ENCODE measurements at regions not wholly inside any gene's neighbourhood (a gene's known extent, or its start where the extent isn't known, plus 50 kb on each side); places are given as distances from the start of the nearest gene placed in this dataset.

DNA sequence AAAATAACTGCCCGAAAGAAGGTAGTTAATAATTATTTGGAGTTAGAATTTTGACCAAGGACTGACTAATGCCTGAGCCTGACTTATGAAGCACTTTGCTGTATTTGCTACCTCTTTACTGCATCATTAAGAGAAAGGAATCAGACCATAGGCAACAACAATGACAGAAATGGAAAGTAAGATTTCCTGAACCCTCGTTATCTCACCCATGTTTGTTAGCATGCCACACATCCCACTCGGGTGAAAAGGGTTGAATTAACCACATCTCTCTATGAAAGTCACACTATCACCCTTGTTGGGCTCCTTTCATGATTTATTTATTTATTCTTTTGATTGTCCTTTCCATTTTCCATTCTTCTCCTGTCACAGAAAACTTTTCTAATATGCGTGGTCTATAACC, 59.6 kb downstream of the OLIG3 start:
- no peak for TF ChIP-seq ZNF223 (tag by site-specific recombination; IDR thresholded peaks at IDR 0.05)
- no peak for TF ChIP-seq SP2 (tag by site-specific recombination; IDR thresholded peaks at IDR 0.05)
- TF ChIP-seq ZNF792 (tag by site-specific recombination; IDR thresholded peaks at IDR 0.05), result no peak
- no peak for TF ChIP-seq SP3 (tag by site-specific recombination; IDR thresholded peaks at IDR 0.05)
- TF ChIP-seq, protein P1, sequence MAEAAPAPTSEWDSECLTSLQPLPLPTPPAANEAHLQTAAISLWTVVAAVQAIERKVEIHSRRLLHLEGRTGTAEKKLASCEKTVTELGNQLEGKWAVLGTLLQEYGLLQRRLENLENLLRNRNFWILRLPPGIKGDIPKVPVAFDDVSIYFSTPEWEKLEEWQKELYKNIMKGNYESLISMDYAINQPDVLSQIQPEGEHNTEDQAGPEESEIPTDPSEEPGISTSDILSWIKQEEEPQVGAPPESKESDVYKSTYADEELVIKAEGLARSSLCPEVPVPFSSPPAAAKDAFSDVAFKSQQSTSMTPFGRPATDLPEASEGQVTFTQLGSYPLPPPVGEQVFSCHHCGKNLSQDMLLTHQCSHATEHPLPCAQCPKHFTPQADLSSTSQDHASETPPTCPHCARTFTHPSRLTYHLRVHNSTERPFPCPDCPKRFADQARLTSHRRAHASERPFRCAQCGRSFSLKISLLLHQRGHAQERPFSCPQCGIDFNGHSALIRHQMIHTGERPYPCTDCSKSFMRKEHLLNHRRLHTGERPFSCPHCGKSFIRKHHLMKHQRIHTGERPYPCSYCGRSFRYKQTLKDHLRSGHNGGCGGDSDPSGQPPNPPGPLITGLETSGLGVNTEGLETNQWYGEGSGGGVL (tag by site-specific recombination; IDR thresholded peaks at IDR 0.05), result no peak
- no peak for TF ChIP-seq BCL11B (tag by site-specific recombination; IDR thresholded peaks at IDR 0.05; ENCODE audit: low read depth)
- TF ChIP-seq, protein P2, sequence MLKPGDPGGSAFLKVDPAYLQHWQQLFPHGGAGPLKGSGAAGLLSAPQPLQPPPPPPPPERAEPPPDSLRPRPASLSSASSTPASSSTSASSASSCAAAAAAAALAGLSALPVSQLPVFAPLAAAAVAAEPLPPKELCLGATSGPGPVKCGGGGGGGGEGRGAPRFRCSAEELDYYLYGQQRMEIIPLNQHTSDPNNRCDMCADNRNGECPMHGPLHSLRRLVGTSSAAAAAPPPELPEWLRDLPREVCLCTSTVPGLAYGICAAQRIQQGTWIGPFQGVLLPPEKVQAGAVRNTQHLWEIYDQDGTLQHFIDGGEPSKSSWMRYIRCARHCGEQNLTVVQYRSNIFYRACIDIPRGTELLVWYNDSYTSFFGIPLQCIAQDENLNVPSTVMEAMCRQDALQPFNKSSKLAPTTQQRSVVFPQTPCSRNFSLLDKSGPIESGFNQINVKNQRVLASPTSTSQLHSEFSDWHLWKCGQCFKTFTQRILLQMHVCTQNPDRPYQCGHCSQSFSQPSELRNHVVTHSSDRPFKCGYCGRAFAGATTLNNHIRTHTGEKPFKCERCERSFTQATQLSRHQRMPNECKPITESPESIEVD (tag by site-specific recombination; IDR thresholded peaks at IDR 0.05), result no peak
- no peak for TF ChIP-seq ZNF146 (tag by site-specific recombination; IDR thresholded peaks at IDR 0.05)
- no peak for TF ChIP-seq REPIN1 (tag by site-specific recombination; IDR thresholded peaks at IDR 0.05; ENCODE audit: low read depth)
- TF ChIP-seq ZXDB (tag by site-specific recombination; IDR thresholded peaks at IDR 0.05), result no peak
- TF ChIP-seq ZNF529 (tag by site-specific recombination; IDR thresholded peaks at IDR 0.05; ENCODE audit: insufficient replicate concordance), result no peak
- TF ChIP-seq ZEB2 (tag by site-specific recombination; IDR thresholded peaks at IDR 0.05), result no peak
- no peaks in the 10 kb centered on the region for H3K4me1 ChIP-seq (ENCODE audit: control insufficient read depth, insufficient read depth, low read length)
- ChIA-PET CTCF (interaction anchor here (0.6 kb wide), 1 partner anchor 39 kb away, joined by 3 read pairs; no protein-coding TSS in a partner anchor), POLR2A (no interaction called here)
- no peak overlapping the region for H3K27ac ChIP-seq (ENCODE audit: extremely low read depth, low read depth, low read length)
- no peaks in the 10 kb centered on the region for H3K9me3 ChIP-seq (ENCODE audit: control insufficient read depth, insufficient read depth, low read depth, low read length)
- no peaks in the 10 kb centered on the region for H3K36me3 ChIP-seq (ENCODE audit: control insufficient read depth in 2 of 2, insufficient read depth in 1 of 2, low read length in 2 of 2)
- H3K4me3 ChIP-seq (ENCODE audit: low read depth, low read length), result no peak overlapping the region

DNA sequence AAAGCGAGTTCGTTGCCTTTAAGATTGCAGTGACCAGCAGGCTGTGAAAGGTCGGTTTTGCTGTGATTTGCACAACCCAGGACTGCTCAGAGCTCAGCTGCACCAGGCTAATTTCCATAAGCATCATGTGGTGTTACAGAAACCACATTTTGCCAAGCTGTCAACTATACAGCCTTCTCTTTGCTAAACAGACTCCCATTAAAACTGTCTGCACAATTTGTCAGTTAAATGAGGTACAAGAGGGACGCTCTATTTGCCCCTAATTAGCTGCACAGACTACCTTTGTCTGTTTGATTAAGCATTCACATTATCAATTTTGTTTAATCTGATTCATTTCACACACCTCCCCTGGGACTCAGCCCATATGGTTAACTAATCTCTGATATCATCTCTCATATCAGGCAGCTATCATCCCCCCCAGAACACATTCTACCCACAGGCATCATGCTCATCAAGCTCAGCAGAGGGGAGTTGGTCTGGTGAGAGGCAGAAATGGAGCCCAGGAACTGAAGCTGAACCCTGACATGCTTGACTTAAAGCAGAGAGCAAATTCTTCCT, 62.1 kb downstream of the OLIG3 start:
- Histone ChIP-seq H3K9me3 (ENCODE audit: control insufficient read depth, insufficient read depth, low read depth, low read length) (no peaks in the 10 kb centered on the region), H3K4me1 (ENCODE audit: control insufficient read depth, insufficient read depth, low read length) (no peaks in the 10 kb centered on the region), H3K4me3 (ENCODE audit: low read depth, low read length) (no peak overlapping the region), H3K36me3 (ENCODE audit: control insufficient read depth in 2 of 2, insufficient read depth in 1 of 2, low read length in 2 of 2) (no peaks in the 10 kb centered on the region), H3K27ac (ENCODE audit: extremely low read depth, low read depth, low read length) (no peak overlapping the region)
- POLR2A ChIA-PET, result no interaction called here
- TF ChIP-seq ZNF664 (tag by site-specific recombination; IDR thresholded peaks at IDR 0.05) (no peak), ZNF366 (tag by site-specific recombination; conservative IDR thresholded peaks at IDR 0.05) (no peak), ZNF530 (tag by site-specific recombination; IDR thresholded peaks at IDR 0.05; ENCODE audit: low read depth) (no peak), ZFP37 (tag by site-specific recombination; IDR thresholded peaks at IDR 0.05) (no peak), ZSCAN16 (tag by site-specific recombination; IDR thresholded peaks at IDR 0.05) (no peak), ZNF311 (tag by site-specific recombination; IDR thresholded peaks at IDR 0.05; ENCODE audit: borderline replicate concordance) (no peak), MEIS1 (CRISPR knock-in tag; IDR thresholded peaks at IDR 0.05; ENCODE audit: borderline replicate concordance) (no peak), ZNF416 (tag by site-specific recombination; IDR thresholded peaks at IDR 0.05) (no peak)
- TF ChIP-seq, protein P3, sequence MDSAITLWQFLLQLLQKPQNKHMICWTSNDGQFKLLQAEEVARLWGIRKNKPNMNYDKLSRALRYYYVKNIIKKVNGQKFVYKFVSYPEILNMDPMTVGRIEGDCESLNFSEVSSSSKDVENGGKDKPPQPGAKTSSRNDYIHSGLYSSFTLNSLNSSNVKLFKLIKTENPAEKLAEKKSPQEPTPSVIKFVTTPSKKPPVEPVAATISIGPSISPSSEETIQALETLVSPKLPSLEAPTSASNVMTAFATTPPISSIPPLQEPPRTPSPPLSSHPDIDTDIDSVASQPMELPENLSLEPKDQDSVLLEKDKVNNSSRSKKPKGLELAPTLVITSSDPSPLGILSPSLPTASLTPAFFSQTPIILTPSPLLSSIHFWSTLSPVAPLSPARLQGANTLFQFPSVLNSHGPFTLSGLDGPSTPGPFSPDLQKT (IDR thresholded peaks at IDR 0.05; ENCODE audit: borderline replicate concordance, low read depth, low read length), result no peak
- CTCF ChIA-PET, result no interaction called here
